HG02970 (cell line): ENCODE measurements at regions not wholly inside any gene's neighbourhood (a gene's known extent, or its start where the extent isn't known, plus 50 kb on each side); places are given as distances from the start of the nearest gene placed in this dataset.

Source experiments
- ATAC-seq: cut with Tn5 transposase; IDR thresholded peaks from one replicate; pipeline ENCODE4 v1.9.1; 2021; ENCODE audit warnings: mild to moderate bottlenecking, moderate library complexity, moderate number of reproducible peaks; ENCODE audit not compliant: unreplicated experiment, low FRiP score

- no peak for ATAC-seq
Observed at GRCh38 chr2:19664646-19665045, 237.1 kb downstream of the TTC32 start.

GRCh38 chr2:19659024-19659792 is 242.6 kb downstream of the TTC32 start:
- no peak for ATAC-seq

- ATAC-seq = no peak
Observed at GRCh38 chr2:19656011-19656410, 245.8 kb downstream of the TTC32 start.

GRCh38 chr2:19654310-19655090 is 247.3 kb downstream of the TTC32 start:
- ATAC-seq = no peak

GRCh38 chr2:19653509-19653908 is 248.3 kb downstream of the TTC32 start:
- ATAC-seq = no peak

GRCh38 chr2:19652811-19653210 is 249.0 kb downstream of the TTC32 start:
- no peak for ATAC-seq

- no peak for ATAC-seq
Observed at GRCh38 chr2:19651466-19651865, 250.3 kb downstream of the TTC32 start.

- ATAC-seq = no peak
Observed at GRCh38 chr2:19649785-19650380, 251.9 kb downstream of the TTC32 start.

GRCh38 chr2:19649142-19649541 is 252.6 kb downstream of the TTC32 start:
- no peak for ATAC-seq

GRCh38 chr2:19648583-19648982 is 253.2 kb downstream of the TTC32 start:
- no peak for ATAC-seq

- no peak for ATAC-seq
Observed at GRCh38 chr2:19646987-19647386, 254.8 kb downstream of the TTC32 start.

- ATAC-seq = no peak
Observed at GRCh38 chr2:19644763-19645162, 257.0 kb downstream of the TTC32 start.

- no peak for ATAC-seq
Observed at GRCh38 chr2:19643117-19643518, 258.7 kb downstream of the TTC32 start.

- no peak for ATAC-seq
Observed at GRCh38 chr2:19642501-19642900, 259.3 kb downstream of the TTC32 start.

- ATAC-seq = no peak
Observed at GRCh38 chr2:19635951-19636510, 265.8 kb downstream of the TTC32 start.

- ATAC-seq = no peak
Observed at GRCh38 chr2:19632403-19632991, 269.3 kb downstream of the TTC32 start.

GRCh38 chr2:19631871-19632270 is 269.9 kb downstream of the TTC32 start:
- ATAC-seq = no peak

- ATAC-seq = no peak
Observed at GRCh38 chr2:19630921-19631320, 270.9 kb downstream of the TTC32 start.

- ATAC-seq = no peak
Observed at GRCh38 chr2:19627359-19627758, 268.9 kb upstream of the OSR1 start.

GRCh38 chr2:19623488-19623887 is 265.1 kb upstream of the OSR1 start:
- no peak for ATAC-seq
